ENCODE measurements at regions not wholly inside any gene's neighbourhood (a gene's known extent, or its start where the extent isn't known, plus 50 kb on each side); places are given as distances from the start of the nearest gene placed in this dataset.

- H3K27ac Mint-ChIP-seq, result no peak overlapping the region
- peak; percentile 34; the same call in 1 of the 2 replicates for TF ChIP-seq CTCF (IDR thresholded peaks at IDR 0.05)
- no peak overlapping the region for H3K4me3 Mint-ChIP-seq
- no peak for DNase-seq
- H3K27me3 Mint-ChIP-seq (ENCODE audit: insufficient read depth), result no peaks in the 10 kb centered on the region
- H3K4me1 Mint-ChIP-seq (ENCODE audit: low read depth), result peaks cover 36% of the 10 kb centered on the region
- peaks cover 4% of the 10 kb centered on the region; the same call in 1 of the 2 replicates for H3K36me3 Mint-ChIP-seq (ENCODE audit: low read depth)
- no peaks in the 10 kb centered on the region for H3K9me3 Mint-ChIP-seq
Observed at GRCh38 chr9:109972026-109972882, 192.3 kb downstream of the PALM2AKAP2 start.

GRCh38 chr9:109973336-109973735 is 193.3 kb downstream of the PALM2AKAP2 start:
- H3K27ac Mint-ChIP-seq, result no peak overlapping the region
- H3K9me3 Mint-ChIP-seq, result no peaks in the 10 kb centered on the region
- no peak for DNase-seq
- H3K27me3 Mint-ChIP-seq (ENCODE audit: insufficient read depth), result no peaks in the 10 kb centered on the region
- H3K36me3 Mint-ChIP-seq (ENCODE audit: low read depth), result peaks cover 4% of the 10 kb centered on the region; the same call in 1 of the 2 replicates
- H3K4me3 Mint-ChIP-seq, result no peak overlapping the region
- H3K4me1 Mint-ChIP-seq (ENCODE audit: low read depth), result peaks cover 36% of the 10 kb centered on the region
- no peak for TF ChIP-seq CTCF (IDR thresholded peaks at IDR 0.05)

- Mint-ChIP-seq H3K27me3 (ENCODE audit: insufficient read depth) (no peaks in the 10 kb centered on the region), H3K36me3 (ENCODE audit: low read depth) (peaks cover 4% of the 10 kb centered on the region; the same call in 1 of the 2 replicates), H3K27ac (no peak overlapping the region), H3K4me3 (no peak overlapping the region), H3K4me1 (ENCODE audit: low read depth) (peaks cover 36% of the 10 kb centered on the region), H3K9me3 (no peaks in the 10 kb centered on the region)
- DNase-seq, result no peak
- TF ChIP-seq CTCF (IDR thresholded peaks at IDR 0.05), result no peak
Observed at GRCh38 chr9:109974143-109974917, 194.3 kb downstream of the PALM2AKAP2 start.

GRCh38 chr9:109974918-109975276 is 194.9 kb downstream of the PALM2AKAP2 start:
- no peak for TF ChIP-seq CTCF (IDR thresholded peaks at IDR 0.05)
- no peak for DNase-seq
- H3K27ac Mint-ChIP-seq, result no peak overlapping the region
- H3K27me3 Mint-ChIP-seq (ENCODE audit: insufficient read depth), result no peaks in the 10 kb centered on the region; the same call in 1 of the 2 replicates
- H3K4me1 Mint-ChIP-seq (ENCODE audit: low read depth), result peaks cover 36% of the 10 kb centered on the region
- H3K4me3 Mint-ChIP-seq, result no peak overlapping the region
- H3K9me3 Mint-ChIP-seq, result no peaks in the 10 kb centered on the region
- H3K36me3 Mint-ChIP-seq (ENCODE audit: low read depth), result peaks cover 4% of the 10 kb centered on the region; the same call in 1 of the 2 replicates

- Mint-ChIP-seq H3K9me3 (no peaks in the 10 kb centered on the region), H3K36me3 (ENCODE audit: low read depth) (peaks cover 4% of the 10 kb centered on the region; the same call in 1 of the 2 replicates), H3K4me3 (no peak overlapping the region), H3K4me1 (ENCODE audit: low read depth) (peaks cover 36% of the 10 kb centered on the region), H3K27ac (peak overlapping the region; percentile 53), H3K27me3 (ENCODE audit: insufficient read depth) (no peaks in the 10 kb centered on the region; the same call in 1 of the 2 replicates)
- peak; percentile 59 for DNase-seq
- TF ChIP-seq CTCF (IDR thresholded peaks at IDR 0.05), result no peak
Observed at GRCh38 chr9:109975574-109976295, 195.7 kb downstream of the PALM2AKAP2 start.

Data from HFFc6 (cell line).